ENCODE measurements at regions not wholly inside any gene's neighbourhood (a gene's known extent, or its start where the extent isn't known, plus 50 kb on each side); places are given as distances from the start of the nearest gene placed in this dataset.

- TF ChIP-seq CTCF (conservative IDR thresholded peaks at IDR 0.05; ENCODE audit: low read depth, low read length): no peak
- DNase-seq (ENCODE audit: low read depth): no peak
Observed at GRCh38 chr15:68512052-68512451, 66.7 kb upstream of the CORO2B start.

GRCh38 chr15:68512598-68512997, 66.2 kb upstream of the CORO2B start:
- no peak for TF ChIP-seq CTCF (conservative IDR thresholded peaks at IDR 0.05; ENCODE audit: low read depth, low read length)
- H3K4me3 ChIP-seq (ENCODE audit: low read length): no peak overlapping the region
- no peak for DNase-seq (ENCODE audit: low read depth)

More at GRCh38 chr15:68512052-68512451, 66.7 kb upstream of the CORO2B start:
- no peak overlapping the region for H3K4me3 ChIP-seq (ENCODE audit: low read length)

GRCh38 chr15:68515371-68516095, 63.3 kb upstream of the CORO2B start:
- DNase-seq (ENCODE audit: low read depth): no peak
- H3K4me3 ChIP-seq (ENCODE audit: low read length): no peak overlapping the region
- no peak for TF ChIP-seq CTCF (conservative IDR thresholded peaks at IDR 0.05; ENCODE audit: low read depth, low read length)

- TF ChIP-seq CTCF (conservative IDR thresholded peaks at IDR 0.05; ENCODE audit: low read depth, low read length): peak; percentile 30
- no peak overlapping the region for H3K4me3 ChIP-seq (ENCODE audit: low read length)
- no peak for DNase-seq (ENCODE audit: low read depth)
Observed at GRCh38 chr15:68517285-68517761, 61.5 kb upstream of the CORO2B start.

GRCh38 chr15:68518046-68518445, 60.7 kb upstream of the CORO2B start:
- H3K4me3 ChIP-seq (ENCODE audit: low read length): no peak overlapping the region
- TF ChIP-seq CTCF (conservative IDR thresholded peaks at IDR 0.05; ENCODE audit: low read depth, low read length): no peak
- no peak for DNase-seq (ENCODE audit: low read depth)

GRCh38 chr15:68518785-68519430, 59.9 kb upstream of the CORO2B start:
- no peak for TF ChIP-seq CTCF (conservative IDR thresholded peaks at IDR 0.05; ENCODE audit: low read depth, low read length)
- no peak overlapping the region for H3K4me3 ChIP-seq (ENCODE audit: low read length)
- no peak for DNase-seq (ENCODE audit: low read depth)

Data from retinal pigment epithelial cell (primary cell).